Gastrocnemius medialis (tissue), 4 donors: ENCODE measurements at regions not wholly inside any gene's neighbourhood (a gene's known extent, or its start where the extent isn't known, plus 50 kb on each side); places are given as distances from the start of the nearest gene placed in this dataset.

Experiments
- ATAC-seq, 2 donors: fragments of 150-250 bp; one replicate each; pipeline ENCODE4 v1.9.1; 2016
- DNase-seq, 2 donors: peaks; one replicate each; pipeline ENCODE4 v3.0.0-alpha.2; 2019
- H3K27ac ChIP-seq, 4 donors: fragments of 200-600 bp; sonication (generic); 1 replicate in 1 of 4; 2 replicates in 3 of 4; pipeline ENCODE4 v1.5.1; 2016 to 2018; ENCODE audit warnings: mild to moderate bottlenecking in 2 of 4, moderate library complexity in 1 of 4
- H3K27me3 ChIP-seq, 3 donors: fragments of 200-600 bp; sonication (generic) in 2 of 3; 1 replicate in 1 of 3; 2 replicates in 2 of 3; pipeline versions ENCODE4 v1.5.1 to v1.6.0; 2016 to 2019; ENCODE audit warnings: mild to moderate bottlenecking in 1 of 3, moderate library complexity in 1 of 3
- H3K36me3 ChIP-seq, 2 donors: fragments of 200-600 bp; sonication (generic) in 1 of 2; one replicate each; pipeline ENCODE4 v1.5.1; 2017 to 2018
- H3K4me1 ChIP-seq, 2 donors: fragments of 200-600 bp; sonication (generic) in 1 of 2; one replicate each; pipeline ENCODE4 v1.5.1; 2016 to 2017; ENCODE audit warnings: mild to moderate bottlenecking in 2 of 2
- H3K4me3 ChIP-seq, 4 donors: fragments of 200-600 bp; sonication (generic) in 3 of 4; 1 replicate in 1 of 4; 2 replicates in 3 of 4; pipeline ENCODE4 v1.5.1; 2016 to 2019; ENCODE audit warnings: mild to moderate bottlenecking in 2 of 4
- H3K9me3 ChIP-seq, 3 donors: fragments of 200-600 bp; sonication (generic) in 2 of 3; 1 replicate in 1 of 3; 2 replicates in 2 of 3; pipeline ENCODE4 v1.5.1; 2016 to 2019
- CTCF ChIP-seq, 5 experiments: fragments of 450-650 bp in 3 of 5; fragments of 200-600 bp in 2 of 5; sonication (generic) in 2 of 5; IDR thresholded peaks in 4 of 5; conservative IDR thresholded peaks in 1 of 5; 1 replicate in 4 of 5; 2 replicates in 1 of 5; pipeline ENCODE4 v1.5.1; 2016 to 2019; ENCODE audit warnings: antibody characterized with exemption in 5 of 5, mild to moderate bottlenecking in 3 of 5, moderate library complexity in 3 of 5
- POLR2A ChIP-seq, 2 donors: fragments of 450-650 bp; IDR thresholded peaks; one replicate each; pipeline ENCODE4 v1.6.1; 2017; ENCODE audit warnings: antibody characterized with exemption in 2 of 2, mild to moderate bottlenecking in 2 of 2, moderate library complexity in 2 of 2
- in situ Hi-C, 4 donors: fragments of 200-750 bp; cut with MboI; loops; one replicate each; pipeline versions ENCODE4 v1.15.0 to v1.8.0; 2017; ENCODE audit warnings: low sequenced_read_pairs in 4 of 4
- intact Hi-C: fragments of 100-400 bp; cut with DNase I; formaldehyde crosslinking; loops from one replicate; pipeline ENCODE4 v1.15.1; 2023; ENCODE audit warnings: low total_unique reads

GRCh38 chrX:114038358-114038757 lies 545.5 kb upstream of the HTR2C start:
- H3K9me3 ChIP-seq = no peaks in the 10 kb centered on the region
- ATAC-seq (no peak), DNase-seq (no peak)
- TF ChIP-seq CTCF (IDR thresholded peaks at IDR 0.05 in 4 of 5, conservative IDR thresholded peaks at IDR 0.05 in 1 of 5) (no peak), POLR2A (IDR thresholded peaks at IDR 0.05) (no peak)
- H3K36me3 ChIP-seq = no peaks in the 10 kb centered on the region
- intact Hi-C loops = no loop called here
- H3K27me3 ChIP-seq = no peaks in the 10 kb centered on the region
- in situ Hi-C loops = no loop called here
- H3K27ac ChIP-seq = no peak overlapping the region
- no peak overlapping the region for H3K4me3 ChIP-seq
- no peaks in the 10 kb centered on the region for H3K4me1 ChIP-seq

GRCh38 chrX:114037515-114037914 lies 546.4 kb upstream of the HTR2C start:
- intact Hi-C loops = no loop called here
- ATAC-seq = no peak
- Histone ChIP-seq H3K4me3 (no peak overlapping the region), H3K9me3 (no peaks in the 10 kb centered on the region), H3K27ac (no peak overlapping the region), H3K36me3 (no peaks in the 10 kb centered on the region), H3K27me3 (no peaks in the 10 kb centered on the region), H3K4me1 (no peaks in the 10 kb centered on the region)
- TF ChIP-seq POLR2A (IDR thresholded peaks at IDR 0.05) (no peak), CTCF (IDR thresholded peaks at IDR 0.05 in 4 of 5, conservative IDR thresholded peaks at IDR 0.05 in 1 of 5) (no peak)
- no peak for DNase-seq
- in situ Hi-C loops = no loop called here

GRCh38 chrX:114028907-114029662 lies 554.8 kb upstream of the HTR2C start:
- Histone ChIP-seq H3K36me3 (no peaks in the 10 kb centered on the region), H3K4me3 (no peak overlapping the region), H3K4me1 (no peaks in the 10 kb centered on the region), H3K27me3 (no peaks in the 10 kb centered on the region), H3K27ac (no peak overlapping the region), H3K9me3 (no peaks in the 10 kb centered on the region)
- DNase-seq = no peak
- in situ Hi-C loops = no loop called here
- no peak for TF ChIP-seq CTCF (IDR thresholded peaks at IDR 0.05 in 4 of 5, conservative IDR thresholded peaks at IDR 0.05 in 1 of 5)
- no peak for TF ChIP-seq POLR2A (IDR thresholded peaks at IDR 0.05)
- intact Hi-C loops = no loop called here
- ATAC-seq = no peak

GRCh38 chrX:114017086-114017485 lies 566.8 kb upstream of the HTR2C start:
- peaks cover 0 to 3% (median 0%) of the 10 kb centered on the region in 3 donors for H3K27me3 ChIP-seq
- DNase-seq (no peak), ATAC-seq (no peak)
- H3K4me1 ChIP-seq = no peaks in the 10 kb centered on the region
- H3K36me3 ChIP-seq = no peaks in the 10 kb centered on the region
- H3K9me3 ChIP-seq = no peaks in the 10 kb centered on the region
- TF ChIP-seq POLR2A (IDR thresholded peaks at IDR 0.05) (no peak), CTCF (IDR thresholded peaks at IDR 0.05 in 4 of 5, conservative IDR thresholded peaks at IDR 0.05 in 1 of 5) (no peak)
- H3K4me3 ChIP-seq = no peak overlapping the region
- intact Hi-C loops (no loop called here), in situ Hi-C loops (no loop called here)
- no peak overlapping the region for H3K27ac ChIP-seq

- Histone ChIP-seq H3K4me3 (no peak overlapping the region), H3K4me1 (no peaks in the 10 kb centered on the region), H3K27me3 (peaks cover 0 to 3% (median 0%) of the 10 kb centered on the region in 3 donors), H3K9me3 (no peaks in the 10 kb centered on the region), H3K36me3 (no peaks in the 10 kb centered on the region), H3K27ac (no peak overlapping the region)
- ATAC-seq = no peak
- in situ Hi-C loops = no loop called here
- no peak for DNase-seq
- intact Hi-C loops = no loop called here
- TF ChIP-seq CTCF (IDR thresholded peaks at IDR 0.05 in 4 of 5, conservative IDR thresholded peaks at IDR 0.05 in 1 of 5) = no peak
- no peak for TF ChIP-seq POLR2A (IDR thresholded peaks at IDR 0.05)
These were observed 567.9 kb upstream of the HTR2C start for GRCh38 chrX:114015966-114016365.
